ENCODE measurements at regions not wholly inside any gene's neighbourhood (a gene's known extent, or its start where the extent isn't known, plus 50 kb on each side); places are given as distances from the start of the nearest gene placed in this dataset.

DNA sequence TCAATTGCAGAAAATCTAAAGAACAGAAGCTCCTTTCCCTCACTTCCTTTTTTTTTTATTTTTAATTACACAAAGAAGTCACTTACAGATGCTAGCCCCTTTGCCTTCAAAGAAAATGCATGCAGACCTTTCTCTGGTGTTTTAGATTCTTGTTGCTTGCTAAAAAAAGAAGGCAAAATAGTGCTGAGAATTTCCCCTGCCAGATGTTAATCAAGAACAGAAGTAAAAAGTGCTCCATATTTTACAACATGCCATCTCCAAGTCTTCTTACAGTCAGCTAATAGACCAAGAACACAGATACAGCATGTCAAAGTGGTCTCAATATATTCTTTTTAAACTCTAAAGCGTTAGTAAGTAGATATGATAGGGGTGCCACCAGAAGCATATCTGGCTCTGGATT, 142.8 kb upstream of the RGMB start:
- H3K27me3 ChIP-seq (ENCODE audit: control insufficient read depth in 3 of 3, insufficient read depth in 3 of 3, low read length in 3 of 3) = no peaks in the 10 kb centered on the region
- 85 to 92% (median 90%) methylated on average over 1 of the region's 1 CpG for WGBS, 3 donors
- DNase-seq = no peak
- H3K27ac ChIP-seq (ENCODE audit: low read depth in 1 of 3, low read length in 2 of 3) = no peak overlapping the region
- H3K4me3 ChIP-seq (ENCODE audit: low read depth in 1 of 3, low read length in 3 of 3) = no peak overlapping the region
- H3K4me1 ChIP-seq (ENCODE audit: control insufficient read depth in 3 of 3, insufficient read depth in 2 of 3, low read depth in 1 of 3, low read length in 2 of 3) = peaks cover 0 to 6% (median 0%) of the 10 kb centered on the region in 3 donors
- H3K9me3 ChIP-seq (ENCODE audit: control insufficient read depth in 2 of 2, insufficient read depth in 1 of 2, low read depth in 1 of 2, low read length in 1 of 2) = no peaks in the 10 kb centered on the region
- FAIRE-seq = no peak
- H3K36me3 ChIP-seq (ENCODE audit: control insufficient read depth in 3 of 3, insufficient read depth in 2 of 3, low read depth in 1 of 3, low read length in 3 of 3) = no peaks in the 10 kb centered on the region

DNA sequence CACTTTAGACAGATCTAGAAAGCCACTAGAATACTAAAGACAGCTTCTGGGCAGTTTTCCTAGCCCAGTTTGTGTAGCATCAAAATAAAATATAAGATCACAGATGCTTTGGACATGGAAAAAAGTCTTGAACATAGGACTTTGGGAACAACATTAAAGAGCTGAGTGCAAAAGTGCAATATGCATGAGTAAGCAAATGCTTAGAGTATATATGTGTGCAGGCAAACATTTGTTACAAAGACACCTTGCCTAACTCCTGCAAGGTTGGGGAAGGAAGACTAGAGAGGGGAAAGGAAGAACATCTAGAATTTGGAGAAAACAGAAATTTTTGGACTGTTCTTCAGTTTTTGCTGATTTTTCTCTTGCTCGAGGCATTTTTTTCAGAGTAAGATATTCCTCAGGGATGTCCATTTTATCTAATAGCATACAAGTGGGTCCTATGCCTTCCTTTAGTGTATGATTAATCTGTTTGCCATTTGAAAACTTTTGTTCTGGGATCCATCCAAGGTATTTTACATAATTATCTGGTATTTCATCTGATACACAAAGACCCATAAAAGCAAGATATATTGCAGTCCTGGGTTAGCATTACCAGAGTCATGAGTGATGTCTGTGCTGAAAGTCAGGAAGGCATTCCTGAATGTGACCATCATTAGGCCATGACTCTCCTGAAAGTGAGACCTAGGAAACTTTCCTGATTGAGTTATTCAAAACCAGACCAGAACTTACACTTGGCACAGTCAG, 142.0 kb upstream of the RGMB start:
- FAIRE-seq = no peak
- Histone ChIP-seq H3K36me3 (ENCODE audit: control insufficient read depth in 3 of 3, insufficient read depth in 2 of 3, low read depth in 1 of 3, low read length in 3 of 3) (no peaks in the 10 kb centered on the region), H3K4me3 (ENCODE audit: low read depth in 1 of 3, low read length in 3 of 3) (no peak overlapping the region), H3K27ac (ENCODE audit: low read depth in 1 of 3, low read length in 2 of 3) (no peak overlapping the region), H3K4me1 (ENCODE audit: control insufficient read depth in 3 of 3, insufficient read depth in 2 of 3, low read depth in 1 of 3, low read length in 2 of 3) (peaks cover 0 to 6% (median 0%) of the 10 kb centered on the region in 3 donors), H3K27me3 (ENCODE audit: control insufficient read depth in 3 of 3, insufficient read depth in 3 of 3, low read length in 3 of 3) (no peaks in the 10 kb centered on the region), H3K9me3 (ENCODE audit: control insufficient read depth in 2 of 2, insufficient read depth in 1 of 2, low read depth in 1 of 2, low read length in 1 of 2) (no peaks in the 10 kb centered on the region)
- DNase-seq = no peak
- WGBS, 3 donors = 80 to 97% (median 89%) methylated on average over 1 of the region's 1 CpG

DNA sequence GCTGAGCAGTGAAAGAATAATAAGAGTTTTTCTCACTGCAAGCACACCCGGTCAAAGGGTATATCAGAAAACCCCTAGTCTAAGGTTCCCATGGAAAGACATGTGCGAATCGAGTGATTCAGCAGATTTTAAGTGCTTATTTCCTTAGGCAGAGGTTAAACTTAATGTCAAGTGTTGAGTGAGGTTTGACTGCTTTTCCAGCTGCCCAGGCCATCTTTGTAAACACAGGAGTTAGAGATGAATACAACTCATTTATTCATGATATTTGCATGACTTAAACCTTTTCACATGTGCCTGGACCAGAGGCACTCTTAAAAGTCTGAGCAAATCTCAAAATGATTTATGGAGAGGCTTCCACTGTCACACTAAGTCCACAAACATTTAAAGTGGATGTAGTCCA, 137.8 kb upstream of the RGMB start:
- peak; percentile 6 to 39 for DNase-seq
- 22 to 28% (median 22%) methylated on average over 3 of the region's 3 CpGs for WGBS, 3 donors
- no peak overlapping the region for H3K27ac ChIP-seq (ENCODE audit: low read depth in 1 of 3, low read length in 2 of 3)
- peaks cover 0 to 6% (median 0%) of the 10 kb centered on the region in 3 donors for H3K4me1 ChIP-seq (ENCODE audit: control insufficient read depth in 3 of 3, insufficient read depth in 2 of 3, low read depth in 1 of 3, low read length in 2 of 3)
- FAIRE-seq = no peak
- H3K36me3 ChIP-seq (ENCODE audit: control insufficient read depth in 3 of 3, insufficient read depth in 2 of 3, low read depth in 1 of 3, low read length in 3 of 3) = no peaks in the 10 kb centered on the region
- H3K4me3 ChIP-seq (ENCODE audit: low read depth in 1 of 3, low read length in 3 of 3) = no peak overlapping the region
- no peaks in the 10 kb centered on the region for H3K9me3 ChIP-seq (ENCODE audit: control insufficient read depth in 2 of 2, insufficient read depth in 1 of 2, low read depth in 1 of 2, low read length in 1 of 2)
- no peaks in the 10 kb centered on the region for H3K27me3 ChIP-seq (ENCODE audit: control insufficient read depth in 3 of 3, insufficient read depth in 3 of 3, low read length in 3 of 3)

DNA sequence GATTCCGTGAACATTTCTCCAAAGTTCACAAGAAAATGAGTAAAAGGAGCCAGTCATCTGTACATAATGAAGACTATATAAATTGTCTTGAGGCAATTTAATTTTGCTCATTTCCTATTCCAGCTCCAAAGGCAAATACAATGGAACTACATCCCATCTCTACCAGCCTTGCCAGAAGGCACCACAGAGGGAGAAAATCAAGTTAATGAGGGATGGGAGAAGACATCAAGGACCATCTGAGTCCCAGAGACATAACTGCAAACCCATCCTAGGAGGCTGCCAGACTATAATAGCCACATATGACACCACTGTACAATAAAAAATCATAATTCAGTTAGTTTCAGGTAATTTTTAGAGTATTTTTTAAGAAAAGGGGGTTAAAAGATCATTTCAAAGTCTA, 136.3 kb upstream of the RGMB start:
- H3K27ac ChIP-seq (ENCODE audit: low read depth in 1 of 3, low read length in 2 of 3) = no peak overlapping the region
- no peak overlapping the region for H3K4me3 ChIP-seq (ENCODE audit: low read depth in 1 of 3, low read length in 3 of 3)
- FAIRE-seq (no peak), DNase-seq (no peak)
- 93 to 96% (median 94%) methylated on average over 1 of the region's 1 CpG for WGBS, 3 donors
- no peaks in the 10 kb centered on the region for H3K36me3 ChIP-seq (ENCODE audit: control insufficient read depth in 3 of 3, insufficient read depth in 2 of 3, low read depth in 1 of 3, low read length in 3 of 3)
- no peaks in the 10 kb centered on the region for H3K27me3 ChIP-seq (ENCODE audit: control insufficient read depth in 3 of 3, insufficient read depth in 3 of 3, low read length in 3 of 3)
- H3K4me1 ChIP-seq (ENCODE audit: control insufficient read depth in 3 of 3, insufficient read depth in 2 of 3, low read depth in 1 of 3, low read length in 2 of 3) = peaks cover 0 to 6% (median 0%) of the 10 kb centered on the region in 3 donors
- no peaks in the 10 kb centered on the region for H3K9me3 ChIP-seq (ENCODE audit: control insufficient read depth in 2 of 2, insufficient read depth in 1 of 2, low read depth in 1 of 2, low read length in 1 of 2)

DNA sequence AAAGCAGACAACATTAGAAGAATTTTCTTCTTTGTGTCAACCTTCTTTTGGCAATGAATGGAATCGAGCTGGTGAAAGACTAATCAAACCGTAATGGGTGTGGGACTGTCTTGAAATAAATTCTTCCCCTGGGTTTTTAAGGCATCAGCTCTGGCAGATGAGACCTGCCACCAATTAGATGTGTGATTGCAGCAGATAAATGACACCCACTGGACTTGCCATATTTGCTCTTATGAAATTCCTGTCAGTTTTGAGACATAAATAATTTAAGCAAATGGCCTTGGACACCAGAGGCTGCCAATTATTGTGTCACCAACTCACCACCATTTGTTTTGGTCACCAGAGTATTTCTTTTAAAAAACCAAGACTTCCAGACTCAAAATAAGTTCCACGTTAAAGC, 135.9 kb upstream of the RGMB start:
- Histone ChIP-seq H3K4me1 (ENCODE audit: control insufficient read depth in 3 of 3, insufficient read depth in 2 of 3, low read depth in 1 of 3, low read length in 2 of 3) (peaks cover 0 to 6% (median 0%) of the 10 kb centered on the region in 3 donors), H3K9me3 (ENCODE audit: control insufficient read depth in 2 of 2, insufficient read depth in 1 of 2, low read depth in 1 of 2, low read length in 1 of 2) (no peaks in the 10 kb centered on the region), H3K27me3 (ENCODE audit: control insufficient read depth in 3 of 3, insufficient read depth in 3 of 3, low read length in 3 of 3) (no peaks in the 10 kb centered on the region), H3K4me3 (ENCODE audit: low read depth in 1 of 3, low read length in 3 of 3) (no peak overlapping the region), H3K36me3 (ENCODE audit: control insufficient read depth in 3 of 3, insufficient read depth in 2 of 3, low read depth in 1 of 3, low read length in 3 of 3) (no peaks in the 10 kb centered on the region), H3K27ac (ENCODE audit: low read depth in 1 of 3, low read length in 2 of 3) (no peak overlapping the region)
- WGBS, 3 donors = 78 to 90% (median 89%) methylated on average over 3 of the region's 3 CpGs
- FAIRE-seq (no peak), DNase-seq (no peak)

DNA sequence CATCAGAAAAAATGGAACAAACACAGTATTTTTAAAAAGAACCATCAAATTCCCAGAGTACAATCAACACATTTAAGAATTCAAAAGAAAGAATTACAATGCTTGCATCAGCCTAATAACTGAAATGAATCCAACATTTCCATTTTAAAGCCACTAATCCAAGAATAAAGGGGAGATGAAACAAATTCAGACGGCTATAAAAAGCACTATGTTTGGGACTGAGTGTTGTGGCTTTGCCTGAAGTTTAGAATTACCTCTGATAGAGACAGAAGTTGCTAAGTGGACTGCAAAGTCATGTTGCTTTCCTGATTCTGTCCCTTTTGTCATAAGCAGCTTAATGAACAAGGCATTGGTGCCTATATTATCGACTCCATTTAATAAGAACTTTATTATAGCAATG, 135.4 kb upstream of the RGMB start:
- H3K36me3 ChIP-seq (ENCODE audit: control insufficient read depth in 3 of 3, insufficient read depth in 2 of 3, low read depth in 1 of 3, low read length in 3 of 3) = no peaks in the 10 kb centered on the region
- 61 to 70% (median 68%) methylated on average over 2 of the region's 2 CpGs for WGBS, 3 donors
- FAIRE-seq = no peak
- H3K27me3 ChIP-seq (ENCODE audit: control insufficient read depth in 3 of 3, insufficient read depth in 3 of 3, low read length in 3 of 3) = no peaks in the 10 kb centered on the region
- no peaks in the 10 kb centered on the region for H3K9me3 ChIP-seq (ENCODE audit: control insufficient read depth in 2 of 2, insufficient read depth in 1 of 2, low read depth in 1 of 2, low read length in 1 of 2)
- H3K4me1 ChIP-seq (ENCODE audit: control insufficient read depth in 3 of 3, insufficient read depth in 2 of 3, low read depth in 1 of 3, low read length in 2 of 3) = peaks cover 0 to 6% (median 0%) of the 10 kb centered on the region in 3 donors
- H3K4me3 ChIP-seq (ENCODE audit: low read depth in 1 of 3, low read length in 3 of 3) = no peak overlapping the region
- no peak for DNase-seq
- no peak overlapping the region for H3K27ac ChIP-seq (ENCODE audit: low read depth in 1 of 3, low read length in 2 of 3)

DNA sequence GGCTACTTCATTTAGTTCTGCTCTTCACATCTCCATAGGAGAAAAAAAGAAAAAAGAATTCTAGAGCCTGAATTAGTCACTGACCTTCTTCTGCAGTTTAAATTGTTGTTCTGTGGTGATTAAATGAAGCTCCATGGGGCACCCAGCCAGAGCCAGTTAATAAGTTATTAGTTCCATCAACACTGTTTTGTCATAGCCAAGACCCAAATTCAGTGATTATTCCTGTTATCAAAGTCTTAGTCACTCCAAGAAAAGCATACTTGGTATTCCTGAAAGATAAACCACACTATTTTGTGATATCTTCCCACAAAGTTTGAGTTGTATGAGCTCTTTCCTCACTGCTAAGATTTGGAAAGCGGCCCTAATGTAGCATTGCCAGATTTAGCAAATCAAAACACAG, 134.8 kb upstream of the RGMB start:
- 81 to 95% (median 86%) methylated on average over 1 of the region's 1 CpG for whole genome bisulfite sequencing, 3 donors
- Histone ChIP-seq H3K36me3 (ENCODE audit: control insufficient read depth in 3 of 3, insufficient read depth in 2 of 3, low read depth in 1 of 3, low read length in 3 of 3) (no peaks in the 10 kb centered on the region), H3K4me3 (ENCODE audit: low read depth in 1 of 3, low read length in 3 of 3) (no peak overlapping the region), H3K4me1 (ENCODE audit: control insufficient read depth in 3 of 3, insufficient read depth in 2 of 3, low read depth in 1 of 3, low read length in 2 of 3) (peaks cover 0 to 6% (median 0%) of the 10 kb centered on the region in 3 donors), H3K27ac (ENCODE audit: low read depth in 1 of 3, low read length in 2 of 3) (no peak overlapping the region), H3K27me3 (ENCODE audit: control insufficient read depth in 3 of 3, insufficient read depth in 3 of 3, low read length in 3 of 3) (no peaks in the 10 kb centered on the region), H3K9me3 (ENCODE audit: control insufficient read depth in 2 of 2, insufficient read depth in 1 of 2, low read depth in 1 of 2, low read length in 1 of 2) (no peaks in the 10 kb centered on the region)
- peak in 1 of 2 donors; percentile 8 for DNase-seq
- no peak for FAIRE-seq

DNA sequence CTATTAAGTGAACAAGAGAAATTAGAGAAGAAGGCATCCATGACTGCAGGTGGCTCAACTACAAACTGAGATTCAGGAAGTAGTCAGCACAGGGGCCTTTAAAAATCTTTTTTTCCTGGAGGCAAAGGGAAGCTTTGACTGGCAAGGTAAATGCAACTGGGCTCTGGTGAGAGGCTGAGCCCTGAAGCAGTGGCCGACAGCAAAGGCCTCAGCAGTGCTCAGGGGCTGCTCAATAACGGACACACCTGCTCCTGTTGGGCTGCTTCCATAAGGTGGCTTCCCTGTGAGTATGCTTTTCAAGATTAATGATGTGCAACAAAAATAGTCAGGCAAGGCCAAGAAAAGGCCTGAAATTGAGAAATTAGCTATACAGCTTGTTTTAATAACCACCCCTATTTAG, 134.2 kb upstream of the RGMB start:
- DNase-seq = no peak
- no peak overlapping the region for H3K4me3 ChIP-seq (ENCODE audit: low read depth in 1 of 3, low read length in 3 of 3)
- FAIRE-seq = no peak
- no peaks in the 10 kb centered on the region for H3K9me3 ChIP-seq (ENCODE audit: control insufficient read depth in 2 of 2, insufficient read depth in 1 of 2, low read depth in 1 of 2, low read length in 1 of 2)
- peaks cover 0 to 6% (median 0%) of the 10 kb centered on the region in 3 donors for H3K4me1 ChIP-seq (ENCODE audit: control insufficient read depth in 3 of 3, insufficient read depth in 2 of 3, low read depth in 1 of 3, low read length in 2 of 3)
- no peaks in the 10 kb centered on the region for H3K27me3 ChIP-seq (ENCODE audit: control insufficient read depth in 3 of 3, insufficient read depth in 3 of 3, low read length in 3 of 3)
- H3K36me3 ChIP-seq (ENCODE audit: control insufficient read depth in 3 of 3, insufficient read depth in 2 of 3, low read depth in 1 of 3, low read length in 3 of 3) = no peaks in the 10 kb centered on the region
- H3K27ac ChIP-seq (ENCODE audit: low read depth in 1 of 3, low read length in 2 of 3) = no peak overlapping the region
- WGBS, 3 donors = 62 to 91% (median 89%) methylated on average over 2 of the region's 2 CpGs

DNA sequence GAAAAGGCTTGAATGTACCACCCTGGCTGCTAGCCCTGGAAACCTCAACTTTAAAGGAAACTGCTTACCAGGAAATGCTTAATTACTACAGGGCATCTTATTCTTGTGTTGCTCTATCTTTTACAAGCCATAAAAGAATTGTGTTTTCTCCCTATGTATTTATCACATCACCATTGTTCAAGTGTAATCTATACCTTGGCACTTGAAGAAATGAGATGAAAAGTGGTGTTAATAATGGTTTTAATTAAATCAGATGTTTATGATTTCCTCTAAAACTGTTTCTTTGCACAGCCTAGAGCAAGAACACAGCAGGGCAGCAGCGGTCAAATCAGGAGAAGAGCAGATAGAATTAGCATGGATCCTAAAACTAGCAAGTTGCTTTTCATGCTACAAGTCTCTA, 131.8 kb upstream of the RGMB start:
- Histone ChIP-seq H3K36me3 (ENCODE audit: control insufficient read depth in 3 of 3, insufficient read depth in 2 of 3, low read depth in 1 of 3, low read length in 3 of 3) (no peaks in the 10 kb centered on the region), H3K4me3 (ENCODE audit: low read depth in 1 of 3, low read length in 3 of 3) (no peak overlapping the region), H3K27ac (ENCODE audit: low read depth in 1 of 3, low read length in 2 of 3) (no peak overlapping the region), H3K4me1 (ENCODE audit: control insufficient read depth in 3 of 3, insufficient read depth in 2 of 3, low read depth in 1 of 3, low read length in 2 of 3) (no peaks in the 10 kb centered on the region), H3K27me3 (ENCODE audit: control insufficient read depth in 3 of 3, insufficient read depth in 3 of 3, low read length in 3 of 3) (no peaks in the 10 kb centered on the region), H3K9me3 (ENCODE audit: control insufficient read depth in 2 of 2, insufficient read depth in 1 of 2, low read depth in 1 of 2, low read length in 1 of 2) (no peaks in the 10 kb centered on the region)
- 89 to 97% (median 90%) methylated on average over 1 of the region's 1 CpG for WGBS, 3 donors
- no peak for FAIRE-seq
- DNase-seq = no peak
